ENCODE measurements at regions not wholly inside any gene's neighbourhood (a gene's known extent, or its start where the extent isn't known, plus 50 kb on each side); places are given as distances from the start of the nearest gene placed in this dataset.
A peak's percentile ranks its signal among the peaks of the same experiment; 100 is the strongest.

DNA sequence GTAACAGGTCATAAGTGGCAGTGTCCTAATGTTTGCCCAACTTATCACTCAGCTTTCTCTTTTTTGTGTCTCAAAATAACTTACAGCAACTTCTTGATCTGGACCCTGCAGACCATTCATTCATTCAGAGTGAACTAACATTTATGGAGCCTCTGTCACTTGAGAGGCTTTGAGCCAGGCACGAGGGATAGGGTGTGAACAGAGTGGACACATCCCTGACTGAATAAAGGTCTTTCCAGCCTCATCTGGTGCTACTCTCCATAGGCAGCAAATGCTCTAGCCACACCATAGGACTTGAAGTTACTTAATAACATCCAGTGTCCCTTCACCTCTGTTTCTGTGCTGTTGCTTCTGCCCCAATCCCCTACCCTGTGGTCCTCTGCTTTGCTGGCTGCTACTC, 212.1 kb upstream of the FBN2 start:
- no peak overlapping the region for H3K27ac ChIP-seq
- peak in 1 of 2 experiments; percentile 50; a peak in 2 of 6 replicates for ATAC-seq
- H3K4me1 ChIP-seq, result no peaks in the 10 kb centered on the region
- FAIRE-seq, result no peak
- no peak overlapping the region for H3K4me3 ChIP-seq
- WGBS (ENCODE audit: missing lambda C conversion rate), result 20% methylated on average over 1 of the region's 1 CpG
- DNase-seq (ENCODE audit: low read depth in 1 of 2, low spot score in 1 of 2), result no peak
- ChIA-PET POLR2A (no interaction called here), CTCF (no interaction called here)
- H3K4me2 ChIP-seq, result no peak overlapping the region
- no peaks in the 10 kb centered on the region for H3K9me3 ChIP-seq
- TF ChIP-seq, protein P1, sequence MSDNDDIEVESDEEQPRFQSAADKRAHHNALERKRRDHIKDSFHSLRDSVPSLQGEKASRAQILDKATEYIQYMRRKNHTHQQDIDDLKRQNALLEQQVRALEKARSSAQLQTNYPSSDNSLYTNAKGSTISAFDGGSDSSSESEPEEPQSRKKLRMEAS (IDR thresholded peaks at IDR 0.05), result no peak
- TF ChIP-seq ZC3H11A (IDR thresholded peaks at IDR 0.05), result no peak
- no peak for TF ChIP-seq PHF8 (IDR thresholded peaks at IDR 0.05; ENCODE audit: borderline replicate concordance, low read depth)
- TF ChIP-seq NPAS2 (CRISPR knock-in tag; IDR thresholded peaks at IDR 0.05; ENCODE audit: borderline replicate concordance), result no peak
- no peak for TF ChIP-seq RAD21 (conservative IDR thresholded peaks at IDR 0.05 in 1 of 2, IDR thresholded peaks at IDR 0.05 in 1 of 2)
- TF ChIP-seq ZNF302 (CRISPR knock-in tag; IDR thresholded peaks at IDR 0.05), result no peak
- no peak for TF ChIP-seq POLR2AphosphoS2 (conservative IDR thresholded peaks at IDR 0.05; ENCODE audit: low read length)

DNA sequence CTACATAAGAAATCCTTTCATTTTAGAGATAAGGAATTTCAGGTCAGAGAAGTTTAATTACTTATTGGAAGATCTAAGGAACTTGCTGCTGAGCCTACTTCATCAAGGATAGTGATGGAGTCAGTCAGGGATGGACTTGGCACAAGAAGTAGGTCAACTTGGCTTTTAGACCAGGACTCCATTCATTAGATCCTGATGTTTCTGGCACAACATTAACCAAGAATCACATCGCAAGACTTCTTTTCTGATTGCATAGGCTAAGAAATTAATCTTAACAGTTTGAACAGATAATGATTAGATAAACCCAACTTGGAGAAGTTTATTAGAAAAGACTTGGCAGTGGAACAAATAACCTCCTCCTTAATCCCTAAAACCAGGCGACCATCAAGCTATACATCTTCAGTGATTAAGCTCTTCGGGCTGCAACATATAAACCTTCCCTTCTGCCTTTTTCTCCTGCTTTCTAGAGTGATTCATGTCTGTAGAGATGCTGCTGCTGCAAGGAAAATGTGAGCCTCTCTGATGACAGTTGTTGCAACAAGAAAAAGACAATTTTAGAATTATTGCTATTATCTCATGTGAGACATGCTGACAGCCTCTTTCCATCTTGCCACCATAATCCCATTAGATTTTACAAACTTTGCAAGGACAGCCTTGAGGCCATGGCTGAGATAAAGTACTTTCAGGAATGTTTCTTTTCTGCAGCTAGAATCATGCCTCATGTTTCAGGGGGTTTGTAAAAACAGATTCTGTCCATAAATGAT, 207.9 kb upstream of the SLC27A6 start:
- WGBS (ENCODE audit: missing lambda C conversion rate), result 26% methylated on average over 3 of the region's 3 CpGs
- Histone ChIP-seq H3K4me2 (no peak overlapping the region), H3K4me1 (no peaks in the 10 kb centered on the region), H3K9me3 (no peaks in the 10 kb centered on the region; the same call in 2 of the 3 replicates), H3K27ac (no peak overlapping the region), H3K4me3 (no peak overlapping the region)
- DNase-seq (ENCODE audit: low read depth in 1 of 2, low spot score in 1 of 2) (no peak), FAIRE-seq (no peak), ATAC-seq (no peak)
- no peak for TF ChIP-seq KDM5A (IDR thresholded peaks at IDR 0.05)
- TF ChIP-seq MAZ (IDR thresholded peaks at IDR 0.05; ENCODE audit: borderline replicate concordance, low read depth, low read length), result no peak
- TF ChIP-seq, protein P2, sequence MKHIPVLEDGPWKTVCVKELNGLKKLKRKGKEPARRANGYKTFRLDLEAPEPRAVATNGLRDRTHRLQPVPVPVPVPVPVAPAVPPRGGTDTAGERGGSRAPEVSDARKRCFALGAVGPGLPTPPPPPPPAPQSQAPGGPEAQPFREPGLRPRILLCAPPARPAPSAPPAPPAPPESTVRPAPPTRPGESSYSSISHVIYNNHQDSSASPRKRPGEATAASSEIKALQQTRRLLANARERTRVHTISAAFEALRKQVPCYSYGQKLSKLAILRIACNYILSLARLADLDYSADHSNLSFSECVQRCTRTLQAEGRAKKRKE (CRISPR knock-in tag; IDR thresholded peaks at IDR 0.05; ENCODE audit: low read depth), result no peak
- no peak for TF ChIP-seq HOXB13 (CRISPR knock-in tag; IDR thresholded peaks at IDR 0.05; ENCODE audit: low read depth)
- ChIA-PET POLR2A (no interaction called here), CTCF (no interaction called here)

DNA sequence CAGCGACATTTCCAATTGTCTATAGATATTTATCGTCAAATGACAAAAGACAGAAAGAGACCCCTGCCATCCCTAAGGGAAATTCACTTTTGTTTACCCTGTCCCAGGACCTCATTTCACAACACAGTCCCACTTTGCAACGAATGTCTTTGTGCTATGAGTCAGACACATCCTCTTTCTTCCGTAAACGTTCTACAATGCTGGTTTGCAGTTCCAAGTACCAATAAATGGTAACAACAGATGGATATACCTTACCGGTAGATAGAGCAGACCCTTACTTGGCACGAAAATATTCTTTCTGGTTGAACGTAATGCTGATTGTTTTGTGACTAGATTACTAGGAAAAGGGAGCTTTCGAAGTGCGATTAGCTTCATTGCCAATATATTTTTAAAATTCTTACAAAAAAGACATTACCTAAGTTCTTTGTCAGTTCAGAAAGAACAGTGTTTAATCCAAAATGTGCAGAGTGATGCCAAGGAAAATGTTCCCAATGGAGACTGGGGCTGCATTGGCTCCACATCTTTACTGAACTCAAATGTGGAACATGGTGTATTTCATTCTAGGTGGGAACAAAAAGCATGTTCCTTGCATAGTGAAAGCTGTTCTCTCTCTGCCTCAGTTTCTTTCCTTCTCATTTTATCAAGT, 202.5 kb upstream of the SLC27A6 start:
- ChIA-PET POLR2A (no interaction called here), CTCF (no interaction called here)
- WGBS (ENCODE audit: missing lambda C conversion rate), result 51% methylated on average over 10 of the region's 10 CpGs
- TF ChIP-seq ZSCAN20 (CRISPR knock-in tag; IDR thresholded peaks at IDR 0.05), result no peak
- TF ChIP-seq RFX5 (IDR thresholded peaks at IDR 0.05), result no peak
- TF ChIP-seq ZC3H11A (IDR thresholded peaks at IDR 0.05), result no peak
- TF ChIP-seq KDM1A (IDR thresholded peaks at IDR 0.05; ENCODE audit: low read depth), result no peak
- TF ChIP-seq RAD21 (conservative IDR thresholded peaks at IDR 0.05 in 1 of 2, IDR thresholded peaks at IDR 0.05 in 1 of 2), result no peak
- TF ChIP-seq TFCP2L1 (CRISPR knock-in tag; IDR thresholded peaks at IDR 0.05), result no peak
- TF ChIP-seq HOXB5 (CRISPR knock-in tag; IDR thresholded peaks at IDR 0.05), result no peak
- no peaks in the 10 kb centered on the region; the same call in 2 of the 3 replicates for H3K9me3 ChIP-seq
- ATAC-seq (no peak), DNase-seq (ENCODE audit: low read depth in 1 of 2, low spot score in 1 of 2) (no peak), FAIRE-seq (no peak)
- H3K4me3 ChIP-seq, result no peak overlapping the region
- no peaks in the 10 kb centered on the region for H3K4me1 ChIP-seq
- no peak overlapping the region for H3K4me2 ChIP-seq
- no peak overlapping the region for H3K27ac ChIP-seq

DNA sequence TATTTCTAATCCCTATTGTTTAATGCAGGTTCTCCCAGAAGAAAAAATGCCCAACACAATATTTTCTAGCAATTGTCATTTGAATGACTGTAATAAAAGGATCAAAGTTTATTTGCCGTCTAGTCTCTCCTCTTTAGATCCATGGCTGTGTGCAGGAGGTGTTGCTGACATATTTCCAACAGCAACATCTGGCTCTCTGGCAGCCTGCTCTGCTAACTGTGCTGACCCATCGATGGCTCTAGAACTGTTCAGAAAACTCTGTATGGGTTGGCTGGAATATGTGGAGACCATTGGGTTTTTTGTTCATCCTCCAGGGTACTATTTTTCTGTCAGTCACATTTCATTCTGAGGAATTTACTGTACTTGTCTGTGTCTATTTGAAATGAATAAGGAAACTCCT, 202.0 kb upstream of the SLC27A6 start:
- ATAC-seq (no peak), FAIRE-seq (no peak), DNase-seq (ENCODE audit: low read depth in 1 of 2, low spot score in 1 of 2) (no peak)
- WGBS (ENCODE audit: missing lambda C conversion rate), result 31% methylated on average over 2 of the region's 2 CpGs
- H3K4me2 ChIP-seq, result no peak overlapping the region
- H3K9me3 ChIP-seq, result no peaks in the 10 kb centered on the region; the same call in 2 of the 3 replicates
- H3K4me1 ChIP-seq, result no peaks in the 10 kb centered on the region
- no peak overlapping the region for H3K4me3 ChIP-seq
- ChIA-PET POLR2A (no interaction called here), CTCF (no interaction called here)
- no peak overlapping the region for H3K27ac ChIP-seq
- no peak for TF ChIP-seq NPAS2 (CRISPR knock-in tag; IDR thresholded peaks at IDR 0.05; ENCODE audit: borderline replicate concordance)
- no peak for TF ChIP-seq HOXB13 (CRISPR knock-in tag; IDR thresholded peaks at IDR 0.05; ENCODE audit: low read depth)
- no peak for TF ChIP-seq RAD21 (conservative IDR thresholded peaks at IDR 0.05 in 1 of 2, IDR thresholded peaks at IDR 0.05 in 1 of 2)
- TF ChIP-seq HOXA7 (CRISPR knock-in tag; IDR thresholded peaks at IDR 0.05), result no peak
- no peak for TF ChIP-seq ESRRA (IDR thresholded peaks at IDR 0.05; ENCODE audit: borderline replicate concordance, low read length)
- no peak for TF ChIP-seq CHD2 (IDR thresholded peaks at IDR 0.05; ENCODE audit: low read length, partially characterized antibody)
- no peak for TF ChIP-seq ZC3H11A (IDR thresholded peaks at IDR 0.05)
- TF ChIP-seq POLR2A (IDR thresholded peaks at IDR 0.05; ENCODE audit: low read length), result no peak
- TF ChIP-seq, protein P3, sequence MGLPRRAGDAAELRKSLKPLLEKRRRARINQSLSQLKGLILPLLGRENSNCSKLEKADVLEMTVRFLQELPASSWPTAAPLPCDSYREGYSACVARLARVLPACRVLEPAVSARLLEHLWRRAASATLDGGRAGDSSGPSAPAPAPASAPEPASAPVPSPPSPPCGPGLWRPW (IDR thresholded peaks at IDR 0.05), result no peak
- TF ChIP-seq JUNB (IDR thresholded peaks at IDR 0.05), result no peak
- TF ChIP-seq RARB (CRISPR knock-in tag; IDR thresholded peaks at IDR 0.05), result no peak
- TF ChIP-seq POLR2AphosphoS2 (conservative IDR thresholded peaks at IDR 0.05; ENCODE audit: low read length), result no peak
- no peak for TF ChIP-seq RNF2 (IDR thresholded peaks at IDR 0.05; ENCODE audit: borderline replicate concordance, low read depth)
- no peak for TF ChIP-seq HDAC2 (IDR thresholded peaks at IDR 0.05)
